ENCODE measurements at regions not wholly inside any gene's neighbourhood (a gene's known extent, or its start where the extent isn't known, plus 50 kb on each side); places are given as distances from the start of the nearest gene placed in this dataset.
A peak's percentile ranks its signal among the peaks of the same experiment; 100 is the strongest.

- Histone ChIP-seq H3K9me3 (peaks cover 7% of the 10 kb centered on the region; the same call in 1 of the 2 replicates), H3K4me3 (no peak overlapping the region), H3K27me3 (no peaks in the 10 kb centered on the region), H3K36me3 (no peaks in the 10 kb centered on the region)
- peak; percentile 56 for DNase-seq
Observed at GRCh38 chr3:72343078-72343477, 505.2 kb downstream of the SHQ1 start.

DNA sequence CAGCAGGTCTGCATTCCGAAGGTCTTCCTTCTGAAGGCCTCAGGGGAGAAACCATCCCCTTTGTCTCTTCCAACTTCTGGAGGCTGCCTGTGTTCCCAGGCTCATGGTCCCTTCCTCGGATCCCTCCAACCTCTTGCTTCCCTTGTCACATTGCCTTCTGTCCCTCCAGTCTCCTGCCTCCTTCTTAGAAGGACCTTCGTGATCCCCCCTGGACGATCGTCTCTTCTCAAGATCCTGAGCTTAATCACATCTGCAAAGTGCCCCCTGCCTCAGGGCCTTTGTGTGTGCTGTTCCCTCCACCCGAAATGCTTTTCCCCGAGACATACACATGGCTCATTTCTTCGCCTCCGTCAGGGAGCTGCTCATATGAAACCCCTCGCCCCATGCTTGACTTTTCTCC, 505.8 kb downstream of the SHQ1 start:
- H3K36me3 ChIP-seq = no peaks in the 10 kb centered on the region
- no peak for DNase-seq
- peaks cover 8% of the 10 kb centered on the region; the same call in 1 of the 2 replicates for H3K9me3 ChIP-seq
- no peaks in the 10 kb centered on the region for H3K27me3 ChIP-seq
- no peak overlapping the region for H3K4me3 ChIP-seq

DNA sequence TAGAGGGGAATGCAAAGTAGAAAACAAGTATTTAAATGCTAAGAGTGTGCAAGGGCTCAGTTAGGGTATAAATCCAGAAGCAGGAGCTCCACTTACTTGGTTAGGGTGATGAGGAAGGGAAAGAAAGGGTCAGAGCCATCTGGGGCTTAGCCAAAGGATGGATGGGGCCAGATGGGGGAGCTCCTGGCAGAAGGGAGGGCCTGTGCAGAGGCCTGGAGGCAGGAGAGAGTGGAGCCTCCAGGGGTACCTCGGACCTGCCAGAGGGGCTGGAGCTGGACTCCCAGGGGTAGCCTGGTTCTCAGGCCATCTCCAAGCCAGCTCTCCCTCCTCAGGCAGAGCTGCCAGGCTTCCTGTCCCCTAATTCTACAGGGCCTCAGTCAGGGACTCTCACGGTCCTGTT, 506.3 kb downstream of the SHQ1 start:
- H3K9me3 ChIP-seq = peaks cover 8% of the 10 kb centered on the region; the same call in 1 of the 2 replicates
- no peak for DNase-seq
- no peaks in the 10 kb centered on the region for H3K27me3 ChIP-seq
- no peaks in the 10 kb centered on the region for H3K36me3 ChIP-seq
- H3K4me3 ChIP-seq = no peak overlapping the region

- H3K4me3 ChIP-seq = no peak overlapping the region
- no peaks in the 10 kb centered on the region for H3K27me3 ChIP-seq
- H3K36me3 ChIP-seq = no peaks in the 10 kb centered on the region
- no peak for DNase-seq
- H3K9me3 ChIP-seq = peaks cover 8% of the 10 kb centered on the region; the same call in 1 of the 2 replicates
Observed at GRCh38 chr3:72341380-72341770, 506.9 kb downstream of the SHQ1 start.

DNA sequence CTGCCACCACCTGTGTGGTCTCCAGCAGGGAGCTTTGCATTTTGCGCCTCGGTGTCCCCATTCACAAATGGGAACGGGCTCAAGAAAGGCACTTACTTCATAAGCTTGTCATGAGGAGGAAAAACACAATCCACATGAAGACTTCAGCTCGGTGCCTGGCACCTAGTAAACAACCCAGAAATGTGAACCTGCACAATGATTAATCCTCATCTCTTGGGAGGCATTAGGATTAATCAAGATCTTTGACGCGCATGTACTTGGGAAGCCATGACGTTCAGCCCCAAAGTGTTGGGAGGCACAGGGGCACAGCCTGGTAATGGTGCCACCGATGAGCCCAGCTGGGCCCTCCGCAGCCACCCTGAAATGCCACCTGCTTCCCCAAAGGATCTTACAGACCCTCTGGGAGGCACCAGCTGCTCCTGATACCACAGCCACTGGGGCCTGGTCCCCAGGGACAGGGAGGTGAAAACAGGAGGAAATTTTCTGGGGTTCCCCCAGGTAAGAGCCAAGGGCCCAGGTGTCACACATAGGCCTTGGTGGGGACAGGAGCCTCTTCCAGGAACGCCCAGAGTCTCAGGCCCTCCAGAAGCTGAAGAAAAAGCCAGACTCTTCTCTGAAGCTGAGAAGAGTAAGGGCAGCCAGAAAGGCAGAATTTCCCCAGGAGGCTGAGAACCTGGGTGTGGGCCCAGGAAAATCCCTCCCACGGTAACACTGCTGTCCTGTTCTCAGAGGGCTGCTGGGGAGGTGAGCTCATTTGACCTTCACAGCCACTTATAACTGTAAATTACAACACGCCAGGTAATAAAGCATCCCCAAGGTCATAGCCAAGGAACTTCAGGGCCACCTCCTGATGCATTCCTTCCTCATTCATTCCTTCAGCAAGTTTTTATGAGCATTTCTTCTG, 507.5 kb downstream of the SHQ1 start:
- no peaks in the 10 kb centered on the region for H3K36me3 ChIP-seq
- no peak overlapping the region for H3K4me3 ChIP-seq
- no peaks in the 10 kb centered on the region for H3K27me3 ChIP-seq
- no peak for DNase-seq
- H3K9me3 ChIP-seq = peaks cover 8% of the 10 kb centered on the region; the same call in 1 of the 2 replicates

DNA sequence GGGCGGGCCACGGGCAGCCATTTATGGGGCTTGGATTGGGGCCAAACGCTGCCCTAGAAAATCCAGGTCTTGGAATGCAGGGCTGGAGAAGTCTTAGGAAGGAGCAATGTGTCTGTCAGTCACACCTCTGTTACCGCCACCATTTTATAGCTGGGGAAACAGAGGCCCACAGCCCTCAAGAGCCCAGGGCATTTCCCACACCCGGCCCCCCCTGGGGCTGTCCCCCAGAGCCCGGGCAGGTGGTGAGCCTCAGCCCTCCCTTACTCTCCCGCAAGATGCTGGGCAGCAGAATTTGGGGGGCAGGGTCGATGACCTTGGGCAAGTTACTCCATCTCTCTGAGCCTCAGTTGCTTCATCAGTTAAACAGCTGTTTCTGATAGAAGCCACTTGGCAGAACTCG, 508.2 kb downstream of the SHQ1 start:
- no peak for DNase-seq
- H3K9me3 ChIP-seq = peaks cover 8% of the 10 kb centered on the region; the same call in 1 of the 2 replicates
- no peaks in the 10 kb centered on the region for H3K36me3 ChIP-seq
- H3K27me3 ChIP-seq = no peaks in the 10 kb centered on the region
- H3K4me3 ChIP-seq = no peak overlapping the region

DNA sequence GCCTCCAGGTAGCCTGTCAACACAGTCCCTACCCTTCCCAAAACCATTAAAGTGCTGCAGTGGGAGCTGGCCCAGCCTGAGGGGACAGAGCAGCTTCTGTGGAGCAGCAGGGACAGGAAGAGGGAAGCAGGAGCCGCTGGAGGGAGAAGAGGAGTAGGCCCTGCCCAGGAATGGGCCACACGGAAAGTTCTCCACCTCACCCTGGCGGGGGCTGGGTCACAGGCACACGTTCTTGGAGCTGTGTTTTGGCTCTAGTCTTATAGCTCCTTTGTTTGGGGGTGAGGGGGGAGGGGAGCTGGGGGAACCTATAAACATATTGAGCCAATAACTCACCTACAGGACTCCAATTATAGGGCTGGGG, 508.6 kb downstream of the SHQ1 start:
- Histone ChIP-seq H3K9me3 (peaks cover 8% of the 10 kb centered on the region; the same call in 1 of the 2 replicates), H3K4me3 (no peak overlapping the region), H3K27me3 (no peaks in the 10 kb centered on the region), H3K36me3 (no peaks in the 10 kb centered on the region)
- DNase-seq = no peak

GRCh38 chr3:72338942-72339669, 509.1 kb downstream of the SHQ1 start:
- Histone ChIP-seq H3K27me3 (no peaks in the 10 kb centered on the region), H3K4me3 (no peak overlapping the region), H3K36me3 (no peaks in the 10 kb centered on the region), H3K9me3 (peaks cover 8% of the 10 kb centered on the region; the same call in 1 of the 2 replicates)
- peak; percentile 95 for DNase-seq

GRCh38 chr3:72338082-72338941, 509.9 kb downstream of the SHQ1 start:
- Histone ChIP-seq H3K9me3 (peaks cover 8% of the 10 kb centered on the region; the same call in 1 of the 2 replicates), H3K36me3 (no peaks in the 10 kb centered on the region), H3K4me3 (no peak overlapping the region), H3K27me3 (no peaks in the 10 kb centered on the region)
- no peak for DNase-seq

- DNase-seq = no peak
- Histone ChIP-seq H3K27me3 (no peaks in the 10 kb centered on the region), H3K9me3 (peaks cover 8% of the 10 kb centered on the region; the same call in 1 of the 2 replicates), H3K4me3 (no peak overlapping the region), H3K36me3 (no peaks in the 10 kb centered on the region)
Observed at GRCh38 chr3:72337480-72337855, 510.8 kb downstream of the SHQ1 start.

DNA sequence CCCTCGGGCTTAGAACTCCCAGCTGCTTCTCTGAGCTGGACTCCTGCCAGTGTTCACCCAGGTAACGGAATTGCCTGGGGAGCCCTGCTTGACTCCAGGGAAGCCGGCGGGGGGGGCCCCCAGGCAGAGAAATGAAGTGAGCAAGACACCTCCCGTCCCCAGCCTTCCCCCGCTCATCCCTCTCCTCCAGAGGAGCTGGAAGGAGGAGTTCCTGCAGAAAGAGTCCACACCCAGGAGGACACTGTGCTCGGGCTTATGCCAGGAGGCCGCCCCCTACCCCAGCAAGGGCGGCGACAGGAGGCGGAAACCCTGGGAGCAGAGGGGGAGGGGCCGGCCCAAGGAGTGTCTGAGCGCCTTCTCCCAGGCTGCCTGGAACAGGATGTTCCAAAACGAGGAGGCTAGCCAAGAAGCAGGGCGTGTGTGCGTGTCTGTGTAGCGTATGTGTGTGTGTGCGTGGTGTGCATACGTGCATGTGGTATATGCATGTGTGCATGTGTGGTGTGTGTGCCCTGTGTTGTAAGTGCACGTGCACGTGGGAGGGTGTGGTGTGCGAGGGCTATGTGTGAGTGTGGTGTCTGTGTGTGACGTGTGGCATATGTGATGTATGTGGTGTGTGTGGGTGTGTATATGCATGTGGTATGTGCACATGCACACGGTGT, 511.3 kb downstream of the SHQ1 start:
- Histone ChIP-seq H3K9me3 (peaks cover 8% of the 10 kb centered on the region; the same call in 1 of the 2 replicates), H3K36me3 (no peaks in the 10 kb centered on the region), H3K27me3 (no peaks in the 10 kb centered on the region), H3K4me3 (no peak overlapping the region)
- no peak for DNase-seq

DNA sequence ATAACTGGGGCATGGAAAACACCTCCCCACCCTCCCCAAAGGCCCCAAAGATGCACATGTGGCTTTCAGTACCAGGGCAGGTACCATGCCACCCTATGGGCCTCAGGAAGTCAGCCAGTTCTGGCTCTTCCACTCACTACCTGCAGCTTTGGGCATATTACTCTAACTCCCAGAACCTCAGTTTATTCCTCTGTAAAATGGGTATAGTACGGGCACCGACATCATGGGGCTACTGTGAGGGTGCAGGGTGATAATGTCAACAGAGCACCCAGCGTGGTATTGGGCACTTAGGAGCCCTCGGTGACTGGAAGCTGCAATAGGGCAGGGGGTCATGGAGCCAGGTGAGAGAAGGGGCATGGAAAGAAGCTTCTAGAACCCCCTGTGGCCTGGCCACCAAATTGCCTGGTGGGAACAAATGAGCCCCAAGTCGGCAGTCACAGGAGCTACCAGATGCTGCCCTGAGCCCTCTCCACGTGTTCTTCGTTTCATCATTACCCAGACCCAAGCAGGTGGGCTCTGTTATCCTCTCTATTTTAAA, 512.1 kb downstream of the SHQ1 start:
- Histone ChIP-seq H3K27me3 (no peaks in the 10 kb centered on the region), H3K36me3 (no peaks in the 10 kb centered on the region), H3K4me3 (no peak overlapping the region), H3K9me3 (peaks cover 8% of the 10 kb centered on the region; the same call in 1 of the 2 replicates)
- DNase-seq = no peak

- Histone ChIP-seq H3K36me3 (no peaks in the 10 kb centered on the region), H3K9me3 (peaks cover 8% of the 10 kb centered on the region; the same call in 1 of the 2 replicates), H3K4me3 (no peak overlapping the region), H3K27me3 (no peaks in the 10 kb centered on the region)
- DNase-seq = no peak
Observed at GRCh38 chr3:72335458-72336095, 512.7 kb downstream of the SHQ1 start.

DNA sequence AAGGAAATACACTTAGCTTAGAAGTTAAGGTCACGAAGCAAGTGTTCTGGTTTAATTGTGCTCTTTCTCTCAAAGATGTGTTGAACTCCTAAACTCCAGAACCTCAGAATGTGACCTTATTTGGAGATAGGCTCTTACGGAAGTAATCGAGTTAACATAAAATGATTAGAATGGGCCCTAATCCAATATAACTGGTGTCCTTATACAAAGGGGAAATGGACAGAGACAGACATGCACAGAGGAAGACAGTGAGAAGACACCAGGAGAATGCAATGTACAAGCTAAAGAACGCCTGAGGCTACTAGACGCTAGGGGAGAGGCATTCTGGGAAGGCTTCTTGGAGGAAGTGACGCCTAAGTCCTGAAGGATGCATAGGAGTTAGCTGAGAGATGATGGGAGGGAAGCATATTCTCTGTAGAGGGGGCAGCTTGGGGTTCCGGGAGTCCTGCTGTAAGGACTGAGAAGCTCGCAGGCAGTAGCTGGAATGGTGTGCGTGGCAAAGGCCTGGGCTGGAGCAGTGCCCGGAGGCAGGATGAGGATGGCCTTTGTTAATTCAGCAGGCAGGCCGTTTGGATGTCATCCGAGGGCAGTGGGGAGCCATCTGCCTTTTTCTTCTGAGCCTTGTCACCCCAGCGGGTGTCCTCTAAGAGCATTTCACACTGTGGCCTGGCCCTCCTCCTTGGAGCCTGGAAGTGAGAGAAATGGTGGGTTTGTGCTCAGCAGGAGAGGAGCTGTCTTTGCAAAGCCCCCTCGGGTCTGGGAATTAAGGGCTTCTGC, 513.4 kb downstream of the SHQ1 start:
- H3K4me3 ChIP-seq = no peak overlapping the region
- H3K36me3 ChIP-seq = no peaks in the 10 kb centered on the region
- H3K27me3 ChIP-seq = no peaks in the 10 kb centered on the region
- peaks cover 8% of the 10 kb centered on the region; the same call in 1 of the 2 replicates for H3K9me3 ChIP-seq
- no peak for DNase-seq

GRCh38 chr3:72332689-72333088, 515.6 kb downstream of the SHQ1 start:
- Histone ChIP-seq H3K36me3 (no peaks in the 10 kb centered on the region), H3K9me3 (no peaks in the 10 kb centered on the region), H3K27me3 (no peaks in the 10 kb centered on the region), H3K4me3 (no peak overlapping the region)
- DNase-seq = no peak
